Osteoblast (primary cell): ENCODE measurements at regions not wholly inside any gene's neighbourhood (a gene's known extent, or its start where the extent isn't known, plus 50 kb on each side); places are given as distances from the start of the nearest gene placed in this dataset.

Source experiments
- DNase-seq: peaks from one replicate; pipeline ENCODE4 v3.0.0; 2011; ENCODE audit warnings: low spot score, mixed read lengths; ENCODE audit not compliant: insufficient read length; ENCODE audit errors: missing footprints
- H2AFZ ChIP-seq: 2 replicates; pipeline ENCODE4 v1.6.0; 2011; ENCODE audit warnings: mild to moderate bottlenecking, low read length
- H3K27ac ChIP-seq: 2 replicates; pipeline ENCODE4 v1.5.1; 2011; ENCODE audit warnings: mild to moderate bottlenecking, low read depth, low read length, moderate library complexity
- H3K27me3 ChIP-seq: 2 replicates; pipeline ENCODE4 v1.6.0; 2012; ENCODE audit warnings: mild to moderate bottlenecking, control low read depth, inconsistent platforms, low read length, moderate library complexity; ENCODE audit not compliant: insufficient read depth
- H3K36me3 ChIP-seq: 2 replicates; pipeline ENCODE4 v1.5.1; 2011; ENCODE audit warnings: mild to moderate bottlenecking, low read length, control low read depth, moderate library complexity; ENCODE audit not compliant: insufficient read depth
- H3K4me1 ChIP-seq: 2 replicates; pipeline ENCODE4 v1.5.1; 2011; ENCODE audit warnings: mild to moderate bottlenecking, low read length, control low read depth, moderate library complexity; ENCODE audit not compliant: insufficient read depth
- H3K4me2 ChIP-seq: 2 replicates; pipeline ENCODE4 v1.6.0; 2011; ENCODE audit warnings: mild to moderate bottlenecking, low read length; ENCODE audit not compliant: insufficient read depth
- H3K4me3 ChIP-seq: fragments of 200-600 bp; sonication (generic); 3 replicates; pipeline ENCODE4 v1.5.1; 2012; ENCODE audit warnings: mild to moderate bottlenecking, low read length, inconsistent platforms; ENCODE audit not compliant: insufficient read depth
- H3K79me2 ChIP-seq: 2 replicates; pipeline ENCODE4 v1.6.0; 2012; ENCODE audit warnings: mild to moderate bottlenecking, low read length, control low read depth, inconsistent platforms; ENCODE audit not compliant: insufficient read depth
- H3K9me3 ChIP-seq: 2 replicates; pipeline ENCODE4 v1.5.1; 2011; ENCODE audit warnings: low read depth, low read length, control low read depth
- H4K20me1 ChIP-seq: 2 replicates; pipeline ENCODE4 v1.6.0; 2012; ENCODE audit warnings: mild to moderate bottlenecking, low read length, control low read depth; ENCODE audit not compliant: insufficient read depth
- TF ChIP-seq, protein P1 (sequence below): IDR thresholded peaks from 2 replicates; pipeline ENCODE4 v1.5.1; 2011; ENCODE audit warnings: mild to moderate bottlenecking, low read depth, low read length, moderate library complexity; ENCODE audit errors: extremely low read depth

DNA sequence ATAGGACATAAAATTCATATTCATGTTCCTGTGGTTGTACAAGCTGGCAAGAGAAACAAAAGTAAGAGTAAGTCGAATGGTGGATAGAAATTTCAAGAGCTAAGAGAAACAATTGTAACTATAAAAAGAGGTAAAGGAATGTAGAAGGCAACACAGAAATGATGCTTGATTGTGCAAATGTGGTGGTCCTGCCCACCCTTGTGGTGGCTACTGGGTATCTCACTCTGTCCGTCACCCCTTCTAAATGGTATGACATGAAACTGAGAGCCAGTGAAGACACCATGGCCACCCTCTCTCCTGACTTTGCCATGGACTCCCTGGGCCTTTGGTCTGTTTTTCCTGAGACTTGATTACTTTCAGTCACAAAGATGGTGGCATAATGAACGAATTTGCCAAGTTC, 925.9 kb upstream of the SLITRK6 start:
- Histone ChIP-seq H4K20me1 (no peaks in the 10 kb centered on the region), H3K27ac (no peak overlapping the region), H3K4me1 (no peaks in the 10 kb centered on the region), H3K36me3 (no peaks in the 10 kb centered on the region), H3K4me3 (no peak overlapping the region), H3K4me2 (no peak overlapping the region), H3K79me2 (no peaks in the 10 kb centered on the region), H2AFZ (no peak overlapping the region), H3K27me3 (no peaks in the 10 kb centered on the region), H3K9me3 (no peaks in the 10 kb centered on the region)
- TF ChIP-seq, protein P1, sequence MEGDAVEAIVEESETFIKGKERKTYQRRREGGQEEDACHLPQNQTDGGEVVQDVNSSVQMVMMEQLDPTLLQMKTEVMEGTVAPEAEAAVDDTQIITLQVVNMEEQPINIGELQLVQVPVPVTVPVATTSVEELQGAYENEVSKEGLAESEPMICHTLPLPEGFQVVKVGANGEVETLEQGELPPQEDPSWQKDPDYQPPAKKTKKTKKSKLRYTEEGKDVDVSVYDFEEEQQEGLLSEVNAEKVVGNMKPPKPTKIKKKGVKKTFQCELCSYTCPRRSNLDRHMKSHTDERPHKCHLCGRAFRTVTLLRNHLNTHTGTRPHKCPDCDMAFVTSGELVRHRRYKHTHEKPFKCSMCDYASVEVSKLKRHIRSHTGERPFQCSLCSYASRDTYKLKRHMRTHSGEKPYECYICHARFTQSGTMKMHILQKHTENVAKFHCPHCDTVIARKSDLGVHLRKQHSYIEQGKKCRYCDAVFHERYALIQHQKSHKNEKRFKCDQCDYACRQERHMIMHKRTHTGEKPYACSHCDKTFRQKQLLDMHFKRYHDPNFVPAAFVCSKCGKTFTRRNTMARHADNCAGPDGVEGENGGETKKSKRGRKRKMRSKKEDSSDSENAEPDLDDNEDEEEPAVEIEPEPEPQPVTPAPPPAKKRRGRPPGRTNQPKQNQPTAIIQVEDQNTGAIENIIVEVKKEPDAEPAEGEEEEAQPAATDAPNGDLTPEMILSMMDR = no peak
- DNase-seq = no peak

- TF ChIP-seq, protein P1 = no peak
- no peaks in the 10 kb centered on the region for H3K79me2 ChIP-seq
- H3K4me2 ChIP-seq = no peak overlapping the region
- H3K27ac ChIP-seq = no peak overlapping the region
- H3K36me3 ChIP-seq = no peaks in the 10 kb centered on the region
- DNase-seq = no peak
- no peaks in the 10 kb centered on the region for H4K20me1 ChIP-seq
- H2AFZ ChIP-seq = no peak overlapping the region
- no peaks in the 10 kb centered on the region for H3K4me1 ChIP-seq
- H3K9me3 ChIP-seq = no peaks in the 10 kb centered on the region
- H3K27me3 ChIP-seq = no peaks in the 10 kb centered on the region
- H3K4me3 ChIP-seq = no peak overlapping the region
Measured at GRCh38 chr13:86729206-86729605, 930.0 kb upstream of the SLITRK6 start.

DNA sequence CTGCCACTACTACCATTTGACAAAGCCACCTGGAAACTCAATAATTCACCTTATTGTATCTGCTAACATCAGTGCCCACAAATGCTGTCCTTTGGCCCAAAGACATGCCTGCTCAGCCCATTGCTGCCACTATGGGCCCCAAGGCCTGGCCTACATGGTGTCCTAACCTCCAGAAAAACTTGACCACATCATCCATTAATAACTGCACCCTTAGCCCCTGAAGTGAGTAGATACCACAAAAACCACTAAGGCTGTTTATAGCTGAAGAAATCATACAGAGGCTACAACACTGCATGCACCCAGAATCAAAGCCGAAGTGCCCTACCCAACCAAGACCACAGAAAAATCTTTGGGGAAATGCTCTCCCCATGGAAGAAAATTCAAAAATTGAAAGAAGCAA, 932.8 kb upstream of the SLITRK6 start:
- no peak for DNase-seq
- H3K4me3 ChIP-seq = no peak overlapping the region
- TF ChIP-seq, protein P1 = no peak
- H3K4me2 ChIP-seq = no peak overlapping the region
- no peaks in the 10 kb centered on the region for H3K4me1 ChIP-seq
- no peak overlapping the region for H3K27ac ChIP-seq
- H2AFZ ChIP-seq = no peak overlapping the region
- no peaks in the 10 kb centered on the region for H4K20me1 ChIP-seq
- no peaks in the 10 kb centered on the region for H3K79me2 ChIP-seq
- no peaks in the 10 kb centered on the region for H3K27me3 ChIP-seq
- no peaks in the 10 kb centered on the region for H3K9me3 ChIP-seq
- no peaks in the 10 kb centered on the region for H3K36me3 ChIP-seq

DNA sequence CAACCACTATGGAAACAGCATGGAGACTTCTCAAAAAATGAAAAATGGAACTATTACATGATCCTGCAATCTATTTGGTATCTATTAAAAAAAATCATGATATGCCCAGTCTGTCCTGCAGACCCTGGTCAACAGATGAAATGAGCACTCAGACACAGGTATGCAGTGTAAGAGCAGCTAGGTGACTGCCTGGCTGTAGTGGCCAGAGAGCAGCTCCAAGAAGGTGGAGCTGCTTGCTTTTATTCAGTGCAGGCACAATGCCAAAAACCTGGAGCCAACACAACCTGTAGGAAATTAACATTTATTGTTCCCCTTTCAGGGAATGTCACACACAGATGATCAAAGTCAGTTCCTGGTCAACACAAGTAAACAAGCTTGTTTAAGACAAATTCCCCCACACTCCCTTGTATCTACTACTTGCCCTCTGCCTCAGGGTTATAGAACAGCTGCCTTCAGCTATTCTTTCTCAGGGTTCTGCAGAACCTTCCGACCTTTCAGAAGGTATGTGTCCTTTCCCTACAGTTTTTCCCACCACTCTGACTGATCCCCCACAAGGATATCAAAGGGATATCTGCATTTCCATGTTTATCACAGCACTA, 933.7 kb upstream of the SLITRK5 start:
- no peak for DNase-seq
- Histone ChIP-seq H4K20me1 (no peaks in the 10 kb centered on the region), H2AFZ (no peak overlapping the region), H3K9me3 (peaks cover 3% of the 10 kb centered on the region), H3K27ac (no peak overlapping the region), H3K4me2 (no peak overlapping the region), H3K79me2 (no peaks in the 10 kb centered on the region), H3K4me3 (no peak overlapping the region), H3K27me3 (no peaks in the 10 kb centered on the region), H3K4me1 (no peaks in the 10 kb centered on the region), H3K36me3 (no peaks in the 10 kb centered on the region)
- TF ChIP-seq, protein P1 = no peak
